Stimulated activated CD8-positive, alpha-beta memory T cell treated with anti-CD3 and anti-CD28 coated beads, Interleukin-12 subunit alpha, Interleukin-12 subunit beta, amount 100 ng/mL, for 1 hour (primary cell): ENCODE measurements at regions not wholly inside any gene's neighbourhood (a gene's known extent, or its start where the extent isn't known, plus 50 kb on each side); places are given as distances from the start of the nearest gene placed in this dataset.

Source experiments
- DNase-seq: peaks from one replicate; pipeline ENCODE4 v3.0.0-alpha.2; 2020; ENCODE audit warnings: low read depth

GRCh38 chr4:14631806-14632440, 370.4 kb upstream of the CPEB2 start:
- no peak for DNase-seq

- DNase-seq: no peak
Observed at GRCh38 chr4:14636563-14636962, 365.7 kb upstream of the CPEB2 start.

DNA sequence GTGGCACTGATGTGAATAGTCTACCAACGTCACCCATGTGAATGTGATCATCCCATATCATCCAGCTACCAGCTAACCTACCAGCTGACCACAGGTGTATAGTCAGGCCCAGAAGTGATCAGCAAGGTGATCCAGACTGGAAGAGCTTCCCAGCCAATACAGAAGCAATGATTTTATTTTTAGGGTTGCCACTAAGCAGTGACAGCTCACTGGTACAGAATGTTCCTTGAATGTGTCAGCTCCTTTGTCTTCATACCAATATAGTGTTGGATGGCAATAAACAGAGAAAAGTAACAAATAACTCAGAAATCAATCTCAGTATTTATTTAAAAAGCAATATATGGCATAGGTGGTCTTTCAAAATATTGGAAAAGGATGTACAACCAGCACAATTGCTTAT, 361.8 kb upstream of the CPEB2 start:
- DNase-seq: no peak

DNA sequence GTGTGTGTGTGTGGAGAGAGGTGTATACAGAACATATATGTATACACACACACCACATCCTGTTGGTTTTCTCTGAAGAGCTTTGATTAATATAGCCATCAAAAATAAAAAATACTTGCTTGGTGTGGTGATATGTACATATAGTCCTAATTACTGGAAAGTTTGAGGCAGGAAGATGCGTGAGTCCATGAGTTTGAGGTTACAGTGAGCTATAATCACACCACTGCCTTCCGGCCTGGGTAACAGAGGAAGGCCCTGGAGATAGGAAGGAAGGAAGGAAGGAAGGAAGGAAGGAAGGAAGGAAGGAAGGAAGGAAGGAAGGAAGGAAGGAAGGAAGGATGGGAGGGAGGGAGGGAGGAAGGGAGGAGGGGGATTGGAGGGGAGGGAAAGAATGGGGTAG, 360.4 kb upstream of the CPEB2 start:
- DNase-seq: no peak

DNA sequence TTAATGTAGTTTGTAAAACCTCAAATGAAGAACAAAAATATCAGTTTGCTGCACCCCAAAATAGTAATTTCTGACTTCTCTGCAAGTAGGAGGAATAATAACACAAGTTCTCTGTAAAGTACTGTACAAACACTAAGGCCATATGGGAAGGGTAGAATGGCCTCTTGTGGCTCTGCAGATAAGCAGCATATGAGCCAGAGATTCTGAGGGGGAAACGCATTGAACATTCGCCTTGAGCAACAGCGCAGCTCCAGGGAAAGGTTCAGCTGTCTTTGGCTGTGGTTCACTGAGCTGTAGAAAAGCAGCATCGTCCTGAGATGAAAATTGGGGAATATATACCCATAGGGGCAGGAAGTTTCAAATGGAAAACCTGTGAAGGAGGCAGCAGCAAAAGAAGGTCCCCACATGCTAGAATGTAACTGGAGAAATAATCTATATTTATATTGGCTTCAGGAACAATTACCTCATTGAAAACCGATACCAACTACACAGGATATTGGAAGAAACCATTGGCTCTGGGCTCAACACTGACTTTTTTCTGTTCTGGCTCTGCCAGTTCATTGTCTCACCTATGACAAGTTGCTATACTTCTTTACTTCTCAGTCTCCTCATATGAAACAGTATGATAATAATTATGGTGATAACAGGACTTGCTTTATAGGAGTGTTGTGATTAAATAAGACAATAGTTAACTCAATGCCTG, 357.6 kb upstream of the CPEB2 start:
- no peak for DNase-seq

DNA sequence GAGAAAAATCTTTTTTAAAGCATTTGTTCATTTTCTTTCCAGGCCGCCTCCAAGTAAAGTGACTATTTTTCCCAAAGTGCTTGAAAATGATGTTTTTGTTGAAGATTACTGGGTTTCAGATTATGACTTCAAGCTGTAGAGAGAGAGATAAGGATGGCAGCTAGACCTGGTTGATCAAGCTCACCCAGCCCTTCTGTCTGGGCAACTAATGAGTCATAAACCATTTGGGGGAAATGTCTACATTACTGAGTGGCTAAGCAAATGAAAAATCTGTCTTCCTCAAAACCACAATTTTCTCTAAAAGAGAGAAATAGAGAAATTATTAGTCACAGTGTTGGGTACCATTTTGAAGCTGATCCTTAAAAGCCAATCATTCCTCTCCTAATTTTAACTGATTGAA, 355.4 kb upstream of the CPEB2 start:
- no peak for DNase-seq

- no peak for DNase-seq
Observed at GRCh38 chr4:14650127-14650526, 352.2 kb upstream of the CPEB2 start.

DNA sequence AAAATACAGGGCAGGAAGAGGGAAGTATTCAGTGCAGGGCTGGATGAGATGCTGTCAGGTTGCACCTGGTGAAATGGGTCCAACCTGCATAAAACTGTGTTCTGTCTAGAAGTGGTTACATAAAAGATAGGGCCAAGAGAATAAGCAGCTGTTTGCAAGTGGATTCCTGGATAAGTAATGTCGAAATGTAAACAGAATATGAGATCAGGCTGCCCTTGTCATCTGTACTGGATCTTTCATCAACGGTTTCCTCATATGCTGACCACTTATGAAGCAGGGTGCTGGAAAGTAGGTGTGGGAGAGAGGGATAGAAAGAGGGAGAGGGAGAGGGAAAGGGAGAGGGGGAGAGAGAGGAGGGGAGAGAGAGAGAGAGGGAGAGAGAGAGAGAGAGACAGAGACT, 349.8 kb upstream of the CPEB2 start:
- DNase-seq: no peak

- DNase-seq: no peak
Observed at GRCh38 chr4:14653338-14653737, 348.9 kb upstream of the CPEB2 start.

DNA sequence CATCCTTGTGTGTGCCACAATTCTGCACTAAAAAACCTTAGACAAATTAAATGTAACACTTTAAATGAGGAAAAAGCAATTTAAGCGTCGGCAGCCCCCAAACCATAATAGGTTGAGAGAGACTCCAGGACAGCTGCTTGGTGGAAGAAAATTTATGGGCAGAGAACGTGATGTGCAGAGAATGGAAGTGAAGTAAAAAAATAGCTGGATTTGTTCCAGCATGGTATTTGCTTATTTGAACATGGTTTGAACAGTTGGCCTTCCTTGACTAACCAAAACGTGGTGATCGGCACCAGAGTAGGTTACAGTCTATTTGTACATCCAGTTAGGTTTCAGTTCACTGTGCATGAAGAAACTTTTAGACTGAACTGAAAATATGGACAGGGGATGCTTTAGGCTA, 343.0 kb upstream of the CPEB2 start:
- DNase-seq: no peak

DNA sequence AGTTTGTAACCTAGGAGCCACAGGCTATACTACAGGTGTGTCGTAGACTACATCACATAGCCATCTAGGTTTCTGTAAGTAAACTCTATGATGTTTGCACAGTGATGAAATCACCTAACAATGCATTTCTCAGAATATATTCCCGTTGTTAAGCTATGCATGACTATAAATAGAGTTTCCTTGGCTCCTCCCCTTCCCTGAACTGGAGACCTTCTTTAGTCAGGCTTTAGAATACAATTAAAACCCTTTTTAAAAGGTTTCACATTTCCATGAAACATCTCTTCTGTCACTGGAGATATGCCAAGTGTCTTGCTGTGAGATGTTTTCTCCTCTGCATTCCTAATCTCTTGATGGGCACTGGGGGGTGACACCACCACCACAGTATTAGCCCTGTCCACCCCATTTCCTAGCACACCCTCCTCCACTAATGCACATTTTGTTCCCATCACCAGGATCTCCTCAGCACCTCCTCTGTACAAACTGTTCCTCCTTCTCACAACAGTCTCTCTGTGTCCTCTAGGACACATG, 334.6 kb upstream of the CPEB2 start:
- no peak for DNase-seq

GRCh38 chr4:14668296-14668695, 334.0 kb upstream of the CPEB2 start:
- no peak for DNase-seq

- no peak for DNase-seq
Observed at GRCh38 chr4:14669371-14669770, 332.9 kb upstream of the CPEB2 start.

DNA sequence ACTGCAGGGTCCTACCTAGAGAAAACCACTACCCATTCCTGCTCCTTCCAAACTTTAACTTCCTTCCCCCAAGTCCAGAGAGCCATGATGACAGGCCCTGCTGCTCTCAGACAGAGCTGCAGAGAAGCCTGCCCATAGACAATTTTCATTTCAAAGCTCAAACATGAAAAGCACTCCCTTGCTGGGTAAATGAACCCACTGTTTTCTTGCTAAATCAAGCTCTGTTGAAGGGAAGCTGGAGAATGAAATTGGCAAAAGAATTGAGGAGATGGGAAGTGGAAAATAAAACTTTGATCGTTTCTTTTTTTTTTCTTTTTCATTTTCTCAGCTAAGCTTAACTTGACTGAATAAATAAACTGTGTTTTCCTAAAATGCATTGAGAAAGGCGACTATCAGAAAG, 331.1 kb upstream of the CPEB2 start:
- DNase-seq: no peak

GRCh38 chr4:14675279-14675985, 326.8 kb upstream of the CPEB2 start:
- DNase-seq: no peak

DNA sequence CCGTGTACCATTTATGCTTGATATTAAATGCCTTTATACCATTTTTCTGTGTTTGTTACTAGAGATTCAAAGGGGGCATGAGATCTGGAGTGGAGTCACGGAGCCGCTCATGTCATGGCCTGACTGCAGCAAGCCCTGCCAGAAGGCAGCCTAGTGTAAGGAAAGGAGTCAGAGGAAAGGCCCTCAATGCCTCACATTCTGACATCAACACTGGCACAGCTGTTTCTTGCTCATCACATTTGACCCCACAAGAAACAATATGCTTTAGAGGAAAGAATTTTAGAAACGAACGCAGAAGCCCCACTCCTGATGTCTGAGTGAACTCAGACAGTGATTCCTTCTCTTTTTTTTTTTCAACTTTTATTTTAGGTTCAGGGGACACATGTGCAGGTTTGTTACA, 322.4 kb upstream of the CPEB2 start:
- no peak for DNase-seq

DNA sequence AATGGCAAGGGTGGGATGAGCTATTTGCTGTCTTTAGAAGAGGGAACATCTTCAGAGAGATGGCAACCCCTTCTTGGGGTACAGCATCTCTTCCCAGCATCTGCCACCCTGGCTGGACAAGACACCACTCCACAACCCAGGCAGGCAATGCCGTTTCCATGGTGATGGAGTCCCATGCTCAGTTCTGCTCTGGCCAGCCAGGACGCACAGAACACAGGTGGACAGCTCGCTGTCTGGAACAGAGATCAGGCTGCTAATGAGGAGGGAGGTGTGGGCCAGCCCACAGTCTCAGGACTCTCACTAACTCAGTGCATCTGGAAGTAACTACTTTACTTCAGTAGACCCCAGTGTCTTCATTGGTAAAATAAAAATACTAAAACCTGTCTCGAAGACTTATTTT, 321.0 kb upstream of the CPEB2 start:
- DNase-seq: no peak

GRCh38 chr4:14693728-14694127, 308.6 kb upstream of the CPEB2 start:
- no peak for DNase-seq

DNA sequence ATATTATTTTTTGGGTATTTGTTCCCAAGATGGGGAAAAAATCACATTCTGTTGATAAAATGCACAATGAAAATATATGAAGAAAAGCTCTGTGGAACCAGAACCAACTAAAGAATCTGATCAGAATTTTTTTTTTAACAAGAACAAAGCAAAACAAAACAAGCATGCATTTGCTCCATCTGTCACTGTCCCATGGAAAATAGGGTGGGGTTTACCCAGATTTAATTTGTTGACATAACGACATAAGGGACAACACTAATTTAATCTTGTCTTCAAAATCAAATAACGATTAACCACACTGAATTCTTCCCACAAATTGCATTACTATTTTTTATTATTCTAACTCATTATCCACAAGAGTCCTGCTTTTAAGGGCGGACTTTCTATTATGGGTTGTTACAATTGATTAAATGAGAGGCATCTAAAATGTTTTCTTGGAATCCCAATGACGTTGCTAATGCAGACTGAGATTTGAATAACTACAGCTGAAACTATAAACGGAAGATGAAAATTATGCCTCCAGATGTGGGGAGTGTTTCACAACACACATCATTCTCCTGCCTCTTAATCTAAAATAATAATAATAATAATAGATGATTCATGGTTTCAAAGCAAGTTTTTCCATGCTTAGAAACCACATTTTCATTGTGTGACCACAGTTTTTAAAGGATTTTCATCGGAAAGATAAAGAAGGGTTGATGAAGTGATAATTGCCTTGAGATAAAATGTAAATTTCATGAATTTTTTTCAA, 307.0 kb upstream of the CPEB2 start:
- no peak for DNase-seq

DNA sequence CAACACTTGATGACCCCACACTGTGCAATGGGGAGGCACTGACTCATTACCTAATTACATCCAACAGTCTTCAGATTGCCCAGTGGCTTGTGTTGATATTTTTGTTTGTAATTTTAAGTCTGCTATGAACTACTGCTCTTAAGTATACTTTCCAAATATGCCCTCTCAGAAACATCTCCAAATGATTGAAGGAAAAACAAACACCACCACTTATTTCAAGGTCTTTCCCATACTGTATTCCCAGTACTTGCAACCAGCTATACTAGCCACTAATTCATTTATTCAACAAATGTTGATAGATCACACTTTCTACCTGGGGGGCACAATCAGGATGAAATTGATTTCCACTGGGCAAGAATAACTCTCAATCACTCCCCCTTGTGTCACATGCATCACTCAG, 302.2 kb upstream of the CPEB2 start:
- no peak for DNase-seq

DNA sequence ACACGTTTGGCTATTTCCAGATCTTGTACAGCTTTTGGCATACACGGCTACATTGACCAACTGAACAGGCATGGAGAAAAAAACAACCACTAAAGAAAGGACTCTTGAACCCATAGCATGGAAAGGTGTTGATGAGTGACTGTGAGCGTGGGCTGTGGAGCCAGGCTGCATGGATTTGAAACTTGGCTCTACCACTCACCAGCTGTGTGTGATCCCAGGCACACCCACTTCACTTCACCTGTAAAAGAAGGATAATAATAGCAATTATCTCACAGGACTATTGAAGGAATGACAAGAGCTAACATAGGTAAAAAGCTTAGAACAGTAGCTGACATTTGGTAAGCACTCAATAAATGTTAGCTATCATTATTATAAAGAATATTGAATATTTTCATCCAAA, 301.7 kb upstream of the CPEB2 start:
- DNase-seq: no peak

- no peak for DNase-seq
Observed at GRCh38 chr4:14701389-14701788, 300.9 kb upstream of the CPEB2 start.

DNA sequence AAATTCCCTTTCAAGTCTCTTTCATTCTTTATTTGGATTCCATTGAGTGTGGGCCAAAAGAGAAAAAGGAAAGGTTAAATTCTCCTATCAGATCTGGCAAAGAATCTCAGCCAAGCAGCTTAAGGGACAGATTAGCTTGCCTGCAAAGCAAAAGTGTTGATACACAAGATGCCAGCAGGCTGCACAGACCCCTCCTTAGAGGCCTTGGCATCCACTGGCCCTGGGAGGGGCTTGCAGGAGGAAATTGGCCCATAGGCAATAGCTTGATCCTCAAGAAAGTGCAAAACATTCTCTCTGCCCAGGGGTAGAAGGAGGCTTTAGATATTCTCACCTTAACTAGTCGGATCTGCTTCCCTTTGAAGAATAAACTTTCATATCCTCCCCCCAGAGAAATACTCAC, 300.4 kb upstream of the CPEB2 start:
- DNase-seq: no peak
